H9 (cell line): ENCODE measurements at regions not wholly inside any gene's neighbourhood (a gene's known extent, or its start where the extent isn't known, plus 50 kb on each side); places are given as distances from the start of the nearest gene placed in this dataset.

Experiments used
- DNase-seq: peaks from one replicate; pipeline ENCODE4 v3.0.0-alpha.2; 2017
- H2AFZ ChIP-seq: one replicate; pipeline ENCODE4 v1.6.1; 2013; ENCODE audit warnings: mild to moderate bottlenecking, low read length, control low read depth, moderate library complexity
- H2AK5ac ChIP-seq: 2 replicates; pipeline ENCODE4 v1.6.1; 2013; ENCODE audit warnings: low read length, control low read depth, mixed read lengths; ENCODE audit not compliant: insufficient read length
- H2BK120ac ChIP-seq: one replicate; pipeline ENCODE4 v1.6.1; 2013; ENCODE audit warnings: low read depth, mild to moderate bottlenecking, low read length, control low read depth, inconsistent platforms; ENCODE audit not compliant: poor library complexity, severe bottlenecking
- H2BK12ac ChIP-seq: 2 replicates; pipeline ENCODE4 v1.6.1; 2013; ENCODE audit warnings: low read length, control low read depth, mixed read lengths, low read depth; ENCODE audit not compliant: insufficient read length
- H2BK15ac ChIP-seq: 2 replicates; pipeline ENCODE4 v1.6.1; 2013; ENCODE audit warnings: low read depth, low read length, control low read depth
- H2BK20ac ChIP-seq: one replicate; pipeline ENCODE4 v1.6.1; 2013; ENCODE audit warnings: low read depth, mild to moderate bottlenecking, low read length, control low read depth, inconsistent platforms; ENCODE audit not compliant: poor library complexity, severe bottlenecking
- H2BK5ac ChIP-seq: 2 replicates; pipeline ENCODE4 v1.6.1; 2013; ENCODE audit warnings: low read length, control low read depth, mixed read lengths; ENCODE audit not compliant: insufficient read length
- H3K14ac ChIP-seq: 2 replicates; pipeline ENCODE4 v1.6.1; 2013; ENCODE audit warnings: low read length, control low read depth; ENCODE audit not compliant: insufficient read depth
- H3K18ac ChIP-seq: 2 replicates; pipeline ENCODE4 v1.6.1; 2013; ENCODE audit warnings: low read depth, mild to moderate bottlenecking, mixed read lengths, low read length, control low read depth; ENCODE audit not compliant: insufficient read length
- H3K23ac ChIP-seq: 2 replicates; pipeline ENCODE4 v1.6.1; 2013; ENCODE audit warnings: low read length, control low read depth, mixed read lengths, low read depth; ENCODE audit not compliant: insufficient read length
- H3K23me2 ChIP-seq: 2 replicates; pipeline ENCODE4 v1.6.1; 2013; ENCODE audit warnings: low read depth, mild to moderate bottlenecking, mixed read lengths, low read length, control low read depth; ENCODE audit not compliant: insufficient read length, poor library complexity, severe bottlenecking
- H3K27ac ChIP-seq: 2 replicates; pipeline ENCODE4 v1.5.1; 2013; ENCODE audit warnings: low read length, control low read depth, mixed read lengths, low read depth; ENCODE audit not compliant: insufficient read length
- H3K27me3 ChIP-seq: 2 replicates; pipeline ENCODE4 v1.6.1; 2013; ENCODE audit warnings: low read length, control low read depth, inconsistent platforms; ENCODE audit not compliant: insufficient read depth
- H3K4ac ChIP-seq: 2 replicates; pipeline ENCODE4 v1.6.1; 2013; ENCODE audit warnings: low read depth, mild to moderate bottlenecking, control low read depth, inconsistent platforms, low read length, moderate library complexity
- H3K4me1 ChIP-seq: 2 replicates; pipeline ENCODE4 v1.6.1; 2013; ENCODE audit warnings: low read length, control low read depth, inconsistent platforms; ENCODE audit not compliant: insufficient read depth
- H3K4me2 ChIP-seq: 2 replicates; pipeline ENCODE4 v1.6.1; 2013; ENCODE audit warnings: low read length, control low read depth, mixed read lengths; ENCODE audit not compliant: insufficient read length, insufficient read depth
- H3K56ac ChIP-seq: 2 replicates; pipeline ENCODE4 v1.6.1; 2013; ENCODE audit warnings: low read depth, mild to moderate bottlenecking, mixed read lengths, low read length, control low read depth; ENCODE audit not compliant: insufficient read length
- H3K79me1 ChIP-seq: 2 replicates; pipeline ENCODE4 v1.6.1; 2013; ENCODE audit warnings: low read depth, mild to moderate bottlenecking, moderate library complexity, low read length, control low read depth, inconsistent platforms; ENCODE audit not compliant: insufficient read depth, poor library complexity, severe bottlenecking
- H3K79me2 ChIP-seq: 2 replicates; pipeline ENCODE4 v1.6.1; 2013; ENCODE audit warnings: low read length, control low read depth, inconsistent platforms; ENCODE audit not compliant: insufficient read depth
- H3K9ac ChIP-seq: 2 replicates; pipeline ENCODE4 v1.6.1; 2013; ENCODE audit warnings: low read length, control low read depth, mixed read lengths; ENCODE audit not compliant: insufficient read length; ENCODE audit errors: extremely low read depth
- H3K9me3 ChIP-seq: one replicate; pipeline ENCODE4 v1.6.1; 2013; ENCODE audit warnings: low read depth, low read length, inconsistent platforms; ENCODE audit not compliant: control insufficient read depth
- H3T11ph ChIP-seq: one replicate; pipeline ENCODE4 v1.6.1; 2013; ENCODE audit warnings: mild to moderate bottlenecking, low read length, control low read depth, inconsistent platforms
- H4K20me1 ChIP-seq: one replicate; pipeline ENCODE4 v1.6.1; 2013; ENCODE audit not compliant: control insufficient read depth, insufficient read length, insufficient read depth
- H4K5ac ChIP-seq: 2 replicates; pipeline ENCODE4 v1.6.1; 2013; ENCODE audit warnings: low read depth, mild to moderate bottlenecking, mixed read lengths, low read length, control low read depth; ENCODE audit not compliant: insufficient read length
- H4K8ac ChIP-seq: replicated peaks from 2 replicates; pipeline ENCODE4 v1.6.1; 2013; ENCODE audit warnings: low read length, control low read depth, mixed read lengths, low read depth; ENCODE audit not compliant: insufficient read length
- H4K91ac ChIP-seq: 2 replicates; pipeline ENCODE4 v1.6.1; 2013; ENCODE audit warnings: low read depth, mild to moderate bottlenecking, moderate library complexity, mixed read lengths, low read length, control low read depth; ENCODE audit not compliant: insufficient read length
- H3K27ac Mint-ChIP-seq, 3 experiments: 2 replicates in 2 of 3; 3 replicates in 1 of 3; pipeline ENCODE4 v1.8.0; 2020 to 2021; ENCODE audit warnings: mixed read lengths in 3 of 3, mild to moderate bottlenecking in 1 of 3, moderate library complexity in 1 of 3
- H3K27me3 Mint-ChIP-seq: 2 replicates; pipeline ENCODE4 v1.8.0; 2021; ENCODE audit warnings: low read depth, mild to moderate bottlenecking, moderate library complexity, mixed read lengths
- H3K36me3 Mint-ChIP-seq, 3 experiments: 2 replicates in 2 of 3; 3 replicates in 1 of 3; pipeline ENCODE4 v1.8.0; 2020 to 2021; ENCODE audit warnings: low read depth in 3 of 3, mixed read lengths in 3 of 3; ENCODE audit not compliant: insufficient read depth in 1 of 3
- H3K4me1 Mint-ChIP-seq, 2 experiments: 2 replicates each; pipeline ENCODE4 v1.8.0; 2020; ENCODE audit warnings: mixed read lengths in 2 of 2
- H3K4me3 Mint-ChIP-seq, 2 experiments: 2 replicates in 1 of 2; 3 replicates in 1 of 2; pipeline ENCODE4 v1.8.0; 2020 to 2021; ENCODE audit warnings: mild to moderate bottlenecking in 2 of 2, mixed read lengths in 2 of 2, moderate library complexity in 1 of 2
- H3K9me3 Mint-ChIP-seq, 2 experiments: 2 replicates in 1 of 2; 3 replicates in 1 of 2; pipeline ENCODE4 v1.8.0; 2020; ENCODE audit warnings: mild to moderate bottlenecking in 2 of 2, mixed read lengths in 2 of 2, moderate library complexity in 1 of 2
- CTCF ChIP-seq: fragments of 200-600 bp; sonication (generic); conservative IDR thresholded peaks from 3 replicates; pipeline ENCODE4 v1.8.0; 2021; ENCODE audit warnings: antibody characterized with exemption, mild to moderate bottlenecking
- WGBS: extraction: QIAGEN DNeasy Blood & Tissue Kit; methylation state at CpG from one replicate; pipeline ENCODE4 v1.1.7; 2013; ENCODE audit warnings: missing lambda C conversion rate, low lambda C conversion rate, mixed read lengths; ENCODE audit not compliant: insufficient read length; ENCODE audit errors: extremely low coverage; 5-methylcytosine and 5-hydroxymethylcytosine counted together

- Histone ChIP-seq H3K79me1 (no peaks in the 10 kb centered on the region), H3K9ac (no peak overlapping the region), H2BK20ac (no peak overlapping the region), H4K91ac (no peak overlapping the region), H4K8ac (no peak overlapping the region), H2BK5ac (no peak overlapping the region), H2AFZ (no peak overlapping the region), H3K23ac (no peak overlapping the region), H4K5ac (no peak overlapping the region), H3K79me2 (no peaks in the 10 kb centered on the region), H3K4me2 (no peak overlapping the region), H2BK120ac (no peak overlapping the region), H3K4me1 (no peaks in the 10 kb centered on the region), H3T11ph (no peak overlapping the region), H3K9me3 (no peaks in the 10 kb centered on the region), H3K14ac (no peak overlapping the region), H3K18ac (no peak overlapping the region), H4K20me1 (no peaks in the 10 kb centered on the region), H2BK12ac (no peak overlapping the region), H3K27me3 (no peaks in the 10 kb centered on the region), H2BK15ac (no peak overlapping the region), H2AK5ac (no peak overlapping the region), H3K56ac (no peak overlapping the region), H3K4ac (no peak overlapping the region), H3K23me2 (no peaks in the 10 kb centered on the region), H3K27ac (no peak overlapping the region)
- no peak for DNase-seq
- TF ChIP-seq CTCF = no peak
- no peaks in the 10 kb centered on the region for H3K4me1 Mint-ChIP-seq
- no CpG with 5 or more reads among the region's 1 CpG for WGBS
- H3K27ac Mint-ChIP-seq = no peak overlapping the region
- H3K9me3 Mint-ChIP-seq = no peaks in the 10 kb centered on the region; a peak in 1 of 5 replicates
- no peak overlapping the region for H3K4me3 Mint-ChIP-seq
- H3K36me3 Mint-ChIP-seq = no peaks in the 10 kb centered on the region; a peak in 1 of 7 replicates
- H3K27me3 Mint-ChIP-seq = no peaks in the 10 kb centered on the region
Measured at GRCh38 chr6:135623979-135624378, 126.4 kb upstream of the AHI1 start.
